Embryonic facial prominence (tissue), 1 donor: ENCODE measurements at regions not wholly inside any gene's neighbourhood (a gene's known extent, or its start where the extent isn't known, plus 50 kb on each side); places are given as distances from the start of the nearest gene placed in this dataset.
"Not testable (repeated sequence)": the region's sequence is repeated elsewhere in the genome, so short reads cannot be mapped to it uniquely, and the experiment has no call there.

Source experiments
- DNase-seq: peaks from one replicate; pipeline ENCODE4 v3.0.0-alpha.2; 2016; ENCODE audit errors: extremely low spot score

GRCh38 chr3:20648921-20649381, 462.9 kb upstream of the SGO1 start:
- DNase-seq: peak; percentile 13

- peak; percentile 14 for DNase-seq
These were observed 462.3 kb upstream of the SGO1 start for GRCh38 chr3:20648294-20648693.

GRCh38 chr3:20646425-20646824, 460.4 kb upstream of the SGO1 start:
- no peak for DNase-seq

GRCh38 chr3:20645340-20645739, 459.3 kb upstream of the SGO1 start:
- no peak for DNase-seq

- DNase-seq: no peak
These were observed 451.7 kb upstream of the SGO1 start for GRCh38 chr3:20637729-20638128.

- DNase-seq: no peak
These were observed 436.3 kb upstream of the SGO1 start for GRCh38 chr3:20622304-20622703.

GRCh38 chr3:20618621-20619020, 432.6 kb upstream of the SGO1 start:
- DNase-seq: not testable (repeated sequence)

GRCh38 chr3:20618181-20618580, 432.2 kb upstream of the SGO1 start:
- DNase-seq: not testable (repeated sequence)

- not testable (repeated sequence) for DNase-seq
These were observed 430.0 kb upstream of the SGO1 start for GRCh38 chr3:20615982-20616381.

GRCh38 chr3:20608054-20608738, 422.2 kb upstream of the SGO1 start:
- DNase-seq: no peak

GRCh38 chr3:20604659-20605058, 418.7 kb upstream of the SGO1 start:
- DNase-seq: no peak

- no peak for DNase-seq
These were observed 403.3 kb upstream of the SGO1 start for GRCh38 chr3:20589275-20589674.

- DNase-seq: no peak
These were observed 402.8 kb upstream of the SGO1 start for GRCh38 chr3:20588781-20589180.

- no peak for DNase-seq
These were observed 397.6 kb upstream of the SGO1 start for GRCh38 chr3:20583648-20584047.

GRCh38 chr3:20576228-20576627, 390.2 kb upstream of the SGO1 start:
- no peak for DNase-seq

- no peak for DNase-seq
These were observed 389.1 kb upstream of the SGO1 start for GRCh38 chr3:20575146-20575545.

GRCh38 chr3:20574746-20575145, 388.7 kb upstream of the SGO1 start:
- no peak for DNase-seq

- DNase-seq: no peak
These were observed 387.2 kb upstream of the SGO1 start for GRCh38 chr3:20573175-20573574.

- DNase-seq: no peak
These were observed 386.5 kb upstream of the SGO1 start for GRCh38 chr3:20572473-20572872.

GRCh38 chr3:20569310-20569709, 383.3 kb upstream of the SGO1 start:
- DNase-seq: no peak

- no peak for DNase-seq
These were observed 379.0 kb upstream of the SGO1 start for GRCh38 chr3:20564966-20565365.

GRCh38 chr3:20563985-20564384, 378.0 kb upstream of the SGO1 start:
- DNase-seq: no peak

- no peak for DNase-seq
These were observed 377.2 kb upstream of the SGO1 start for GRCh38 chr3:20563251-20563650.

- DNase-seq: no peak
These were observed 375.2 kb upstream of the SGO1 start for GRCh38 chr3:20561166-20561565.
